HCEC 1CT (cell line): ENCODE measurements at regions not wholly inside any gene's neighbourhood (a gene's known extent, or its start where the extent isn't known, plus 50 kb on each side); places are given as distances from the start of the nearest gene placed in this dataset.
"Not testable (repeated sequence)": the region's sequence is repeated elsewhere in the genome, so short reads cannot be mapped to it uniquely, and the experiment has no call there.

Experiments
- DNase-seq: peaks from one replicate; pipeline ENCODE4 v3.0.0-alpha.2; 2017

DNA sequence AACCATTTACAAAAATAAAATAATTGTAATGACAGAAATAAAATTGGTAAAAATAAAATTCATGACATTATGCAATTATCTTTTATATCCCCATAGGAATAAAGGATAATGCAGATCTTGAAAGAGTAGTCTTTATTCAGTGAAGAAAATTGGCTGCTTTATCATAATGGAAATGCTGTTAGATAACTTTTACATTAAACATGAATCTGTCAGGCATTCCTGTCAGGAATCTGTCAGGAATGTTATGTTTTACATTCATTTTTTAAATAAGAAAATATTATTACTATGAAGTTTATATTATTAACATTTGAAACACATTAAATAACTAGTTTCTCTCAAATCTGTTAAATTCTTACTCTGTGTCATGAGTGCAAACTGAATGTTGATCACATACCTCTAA is 1024.7 kb upstream of the TMEFF2 start:
- no peak for DNase-seq

DNA sequence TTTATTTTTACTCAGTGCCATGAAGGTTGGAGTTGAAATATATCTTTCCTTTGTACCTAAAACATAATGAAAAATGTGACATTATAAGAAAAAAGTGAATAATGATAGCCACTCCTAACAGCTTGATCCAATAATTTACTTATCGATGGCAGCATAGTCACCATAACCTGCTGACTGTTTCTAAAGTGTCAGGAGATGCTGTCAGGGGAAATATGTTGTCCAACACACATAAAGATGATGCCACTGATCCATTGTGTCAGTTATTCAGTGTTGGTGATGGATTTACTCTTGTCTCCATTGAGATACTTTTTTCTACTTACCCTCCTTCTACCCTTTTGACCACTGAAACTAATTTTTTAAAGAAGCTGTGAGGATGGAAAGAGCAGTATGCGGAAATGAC is 1006.9 kb upstream of the TMEFF2 start:
- no peak for DNase-seq

DNA sequence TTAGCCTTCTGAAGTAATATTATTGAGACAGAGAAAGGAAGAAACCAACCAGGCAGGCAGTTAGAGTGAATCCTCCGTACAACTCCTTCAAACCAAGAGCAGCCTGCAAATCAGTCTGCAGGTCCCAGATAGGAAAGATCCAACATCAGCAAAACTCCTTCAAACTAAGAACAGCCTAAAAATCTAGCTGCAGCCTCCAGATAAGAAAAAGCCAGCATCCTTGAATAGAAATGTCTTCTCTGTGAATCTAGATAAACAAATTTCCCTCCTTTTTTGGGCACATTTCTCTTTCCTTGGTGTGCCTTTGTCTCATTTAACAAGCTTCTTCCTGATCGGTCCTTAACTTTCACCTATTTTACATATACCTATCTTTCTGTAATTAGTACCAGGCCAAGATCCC is 1004.6 kb upstream of the TMEFF2 start:
- DNase-seq: no peak

DNA sequence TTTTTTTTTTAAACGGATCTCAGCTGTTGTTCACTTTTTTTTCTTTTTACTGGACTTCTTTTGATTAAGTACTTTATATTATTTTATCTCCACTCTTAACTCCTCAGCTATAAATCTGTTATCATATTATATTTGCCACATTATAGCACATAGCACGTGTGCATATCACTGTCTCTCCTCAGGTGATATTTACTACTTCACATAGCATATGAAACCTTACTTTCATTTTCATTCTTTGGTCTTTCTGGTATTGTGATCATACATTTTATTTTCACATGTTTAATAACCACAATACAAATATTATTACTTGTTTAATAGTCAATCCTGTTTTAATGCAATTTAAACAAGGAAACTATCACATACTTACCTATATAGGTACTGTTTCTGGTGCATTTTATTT is 993.1 kb upstream of the TMEFF2 start:
- no peak for DNase-seq

DNA sequence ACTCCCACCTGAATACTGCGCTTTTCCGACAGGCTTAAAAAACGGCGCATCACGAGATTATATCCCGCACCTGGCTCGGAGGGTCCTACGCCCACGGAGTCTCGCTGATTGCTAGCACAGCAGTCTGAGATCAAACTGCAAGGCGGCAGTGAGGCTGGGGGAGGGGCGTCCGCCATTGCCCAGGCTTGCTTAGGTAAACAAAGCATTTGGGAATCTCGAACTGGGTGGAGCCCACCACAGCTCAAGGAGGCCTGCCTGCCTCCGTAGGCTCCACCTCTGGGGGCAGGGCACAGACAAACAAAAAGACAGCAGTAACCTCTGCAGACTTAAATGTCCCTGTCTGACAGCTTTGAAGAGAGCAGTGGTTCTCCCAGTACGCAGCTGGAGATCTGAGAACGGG is 976.2 kb upstream of the TMEFF2 start:
- DNase-seq: not testable (repeated sequence)

DNA sequence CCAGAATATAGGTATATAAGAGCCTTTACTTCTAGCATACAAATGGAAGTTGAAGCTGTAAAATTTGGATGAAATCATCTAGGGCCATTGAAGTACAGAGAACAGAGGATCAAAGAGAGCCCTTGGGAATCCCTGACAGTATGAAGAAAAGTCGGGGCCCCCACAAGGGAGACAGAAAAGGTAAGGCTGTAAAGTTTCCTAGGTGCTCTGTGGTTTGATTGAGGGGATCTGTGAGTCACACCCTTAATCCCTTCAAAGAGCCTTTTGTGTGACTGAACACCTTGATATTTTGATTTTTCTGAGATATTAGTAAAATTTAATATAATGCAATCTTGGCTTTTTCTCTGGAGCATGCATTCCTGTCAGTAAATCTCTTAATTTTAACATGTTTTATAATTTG is 961.7 kb upstream of the TMEFF2 start:
- no peak for DNase-seq

DNA sequence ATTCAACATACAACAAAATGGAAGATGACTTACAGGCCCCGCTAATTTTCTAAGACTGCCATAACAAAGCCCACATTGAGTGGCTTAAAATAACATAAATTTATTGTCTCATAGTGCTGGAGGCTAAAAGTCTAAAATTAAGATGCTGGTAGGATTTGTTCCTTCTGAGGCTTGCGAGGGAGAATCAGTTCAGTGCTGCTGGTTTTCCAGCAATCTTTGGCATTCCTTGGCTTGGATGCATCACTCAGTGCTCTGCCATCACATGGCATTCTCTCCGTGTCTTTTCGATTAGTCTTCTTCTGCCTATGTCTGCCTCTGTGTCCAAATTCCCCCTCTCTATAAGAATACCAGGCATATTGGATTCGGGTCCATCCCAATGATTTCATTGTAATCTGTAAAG is 959.3 kb upstream of the TMEFF2 start:
- no peak for DNase-seq

DNA sequence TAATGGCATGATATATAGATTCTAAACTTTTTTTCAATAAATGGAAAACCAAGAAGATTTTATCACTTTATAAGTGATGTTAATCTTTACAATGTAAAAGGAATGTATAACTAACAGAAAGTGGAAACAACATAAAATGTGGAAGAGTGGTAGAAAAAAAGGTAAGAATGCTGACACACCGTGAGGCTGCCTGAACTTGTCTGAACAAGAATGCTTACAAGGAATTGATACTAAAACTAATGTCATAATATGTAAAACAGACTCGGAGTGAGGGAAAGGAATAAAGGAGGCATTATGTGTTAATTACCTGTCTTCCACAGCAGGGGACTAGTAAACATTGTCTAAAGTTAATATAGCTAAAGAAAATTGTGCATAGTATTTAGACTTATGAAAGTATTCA is 958.8 kb upstream of the TMEFF2 start:
- DNase-seq: no peak

DNA sequence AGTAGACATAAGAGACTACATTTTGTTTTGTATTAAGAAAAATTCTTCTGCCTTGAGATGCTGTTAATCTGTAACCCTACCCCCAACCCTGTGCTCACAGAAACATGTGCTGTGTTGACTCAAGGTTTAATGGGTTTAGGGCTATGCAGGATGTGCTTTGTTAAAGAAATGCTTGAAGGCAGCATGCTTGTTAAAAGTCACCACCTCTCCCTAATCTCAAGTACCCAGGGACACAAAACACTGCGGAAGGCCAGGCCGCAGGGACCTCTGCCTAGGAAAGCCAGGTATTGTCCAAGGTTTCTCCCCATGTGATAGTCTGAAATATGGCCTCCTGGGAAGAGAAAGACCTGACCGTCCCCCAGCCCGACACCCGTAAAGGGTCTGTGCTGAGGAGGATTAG is 947.7 kb upstream of the TMEFF2 start:
- not testable (repeated sequence) for DNase-seq

DNA sequence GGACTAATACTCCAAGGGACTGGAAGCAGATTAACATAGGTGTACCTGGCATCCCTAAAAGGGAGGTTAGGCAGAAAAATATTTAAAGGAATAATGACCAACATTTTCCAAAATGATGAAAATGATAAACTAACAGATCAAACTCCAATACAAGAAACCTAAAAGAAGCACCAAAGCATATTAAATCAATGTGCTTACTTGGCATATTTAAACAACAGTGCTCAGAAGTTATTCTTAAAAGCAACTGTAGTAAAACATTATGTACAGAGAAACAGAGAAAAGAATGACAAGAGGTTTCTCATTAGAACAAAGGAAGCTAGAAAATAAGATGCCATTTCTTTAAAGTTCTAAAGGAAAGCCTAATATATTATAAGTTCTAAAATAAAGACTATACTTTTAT is 947.3 kb upstream of the TMEFF2 start:
- DNase-seq: no peak

DNA sequence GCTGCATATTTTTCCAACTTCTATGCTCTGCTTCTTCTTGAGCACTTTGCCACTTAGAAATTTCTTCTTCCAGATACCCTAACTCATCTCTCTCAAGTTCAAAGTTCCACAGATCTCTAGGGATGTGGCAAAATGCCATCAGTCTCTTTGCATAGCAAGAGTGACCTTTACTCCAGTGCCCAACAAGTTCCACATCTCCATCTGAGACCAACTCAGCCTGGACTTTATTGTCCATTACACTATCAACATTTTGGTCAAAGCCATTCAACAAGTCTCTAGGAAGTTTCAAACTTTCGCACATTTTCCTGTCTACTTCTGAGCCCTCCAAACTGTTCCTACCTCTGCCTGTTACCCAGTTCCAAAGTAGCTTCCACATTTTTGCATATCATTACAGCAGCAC is 946.2 kb upstream of the TMEFF2 start:
- DNase-seq: not testable (repeated sequence)

DNA sequence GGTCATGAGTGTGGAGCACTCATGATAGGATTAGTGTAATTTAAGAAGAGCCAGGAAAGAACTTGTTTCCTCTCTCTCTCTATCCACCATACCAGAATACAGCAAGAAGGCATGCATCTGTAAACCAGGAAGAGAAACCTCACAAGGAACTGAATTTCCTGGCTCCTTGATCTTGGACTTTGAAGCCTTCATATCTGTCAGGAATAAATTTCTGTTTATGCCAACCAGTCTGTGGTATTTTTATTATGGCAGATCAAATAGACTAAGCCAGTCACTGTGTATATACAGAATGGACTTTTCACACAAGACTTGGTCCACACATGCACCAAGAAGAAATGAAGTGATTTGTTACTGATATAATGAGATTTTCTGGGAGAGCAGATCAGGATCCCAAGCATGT is 930.1 kb upstream of the TMEFF2 start:
- DNase-seq: no peak

DNA sequence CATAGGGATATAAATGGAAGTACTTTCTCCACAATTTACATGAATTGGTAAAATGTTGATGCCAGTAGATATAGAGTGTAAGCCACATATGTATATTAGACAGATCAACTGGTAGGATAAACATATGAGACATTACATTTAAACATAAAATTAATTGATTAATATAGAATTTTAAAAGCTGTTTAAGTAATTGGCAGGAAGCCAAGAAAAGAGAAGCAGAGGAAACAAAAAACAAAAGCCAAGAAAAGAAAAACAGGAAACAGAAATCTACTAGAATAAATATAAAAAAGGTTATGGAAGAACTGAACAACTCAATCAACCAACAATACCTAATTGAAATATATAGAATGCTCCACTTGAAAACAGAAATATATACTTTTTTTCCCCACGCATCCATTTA is 920.1 kb upstream of the TMEFF2 start:
- DNase-seq: no peak

DNA sequence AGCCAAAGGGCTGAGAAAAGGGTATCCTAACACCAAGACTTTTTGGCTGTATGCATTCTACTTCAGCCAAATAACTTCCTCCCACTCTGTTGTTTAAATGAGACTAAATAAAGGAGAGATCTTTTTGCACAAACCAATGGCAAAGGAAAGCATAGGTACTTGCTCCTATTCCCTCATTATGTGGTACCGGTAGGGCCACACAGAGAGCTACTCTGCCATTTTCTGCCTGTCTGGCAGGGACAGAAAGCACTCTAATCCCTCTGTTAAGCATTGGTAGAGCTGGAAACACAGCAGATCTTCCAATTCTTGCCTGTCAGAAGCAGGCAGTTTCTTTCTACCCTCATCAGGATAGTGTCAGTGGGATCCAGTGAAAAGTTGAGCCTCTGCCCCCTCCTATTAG is 918.3 kb upstream of the TMEFF2 start:
- DNase-seq: no peak

DNA sequence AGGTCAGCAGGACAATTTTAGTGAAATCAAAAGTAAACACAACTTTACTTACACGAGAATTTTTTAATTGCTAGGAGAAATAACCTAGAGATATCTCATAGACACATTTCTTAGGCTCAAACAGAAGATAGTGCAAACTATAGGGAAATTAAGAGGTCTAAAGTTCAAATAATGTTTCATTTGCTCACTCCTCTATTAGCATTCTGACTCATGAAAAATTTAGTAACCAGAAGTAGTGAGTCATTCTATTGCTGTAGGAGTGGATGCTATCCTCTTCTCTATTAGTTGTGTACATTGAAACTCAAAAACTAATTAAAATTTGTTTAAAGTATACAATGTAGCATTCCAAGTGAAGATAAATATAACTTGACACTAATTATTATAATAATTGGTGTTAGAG is 908.3 kb upstream of the TMEFF2 start:
- peak; percentile 67 for DNase-seq

DNA sequence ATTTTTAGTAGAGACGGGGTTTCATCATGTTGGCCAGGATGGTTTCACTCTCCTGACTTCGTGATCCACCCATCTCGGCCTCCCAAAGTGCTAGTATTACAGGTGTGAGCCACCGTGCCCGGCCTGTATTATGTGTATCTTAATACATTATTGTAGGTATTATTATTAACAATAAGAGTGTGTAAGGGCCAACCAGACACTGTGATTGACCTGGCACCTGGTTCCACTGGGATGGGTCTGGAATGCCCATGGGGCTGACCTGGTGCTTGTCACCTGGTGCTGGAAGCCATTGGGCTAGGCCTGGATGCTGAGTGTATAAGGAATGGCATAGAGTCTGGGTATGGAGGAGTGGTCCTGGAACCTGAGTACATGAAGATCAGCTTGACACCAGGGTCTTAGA is 906.9 kb upstream of the TMEFF2 start:
- no peak for DNase-seq

DNA sequence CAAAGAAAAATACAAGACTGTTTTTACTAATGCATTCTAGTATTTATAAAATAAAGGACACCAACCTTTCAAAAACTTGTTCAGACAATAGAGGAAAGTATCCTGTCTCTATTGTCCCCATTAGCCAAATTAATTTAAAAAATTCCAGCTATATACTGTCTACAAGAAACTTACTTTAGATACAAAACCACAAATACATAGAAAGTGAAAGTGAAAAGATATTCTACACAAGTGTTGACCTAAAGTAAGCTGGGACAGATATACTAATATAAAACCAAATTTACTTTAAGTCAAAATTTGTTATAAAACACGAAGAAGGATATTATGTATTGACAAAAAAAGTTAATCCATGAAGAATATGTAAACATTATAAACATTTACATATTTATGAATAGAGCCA is 893.3 kb upstream of the TMEFF2 start:
- no peak for DNase-seq

DNA sequence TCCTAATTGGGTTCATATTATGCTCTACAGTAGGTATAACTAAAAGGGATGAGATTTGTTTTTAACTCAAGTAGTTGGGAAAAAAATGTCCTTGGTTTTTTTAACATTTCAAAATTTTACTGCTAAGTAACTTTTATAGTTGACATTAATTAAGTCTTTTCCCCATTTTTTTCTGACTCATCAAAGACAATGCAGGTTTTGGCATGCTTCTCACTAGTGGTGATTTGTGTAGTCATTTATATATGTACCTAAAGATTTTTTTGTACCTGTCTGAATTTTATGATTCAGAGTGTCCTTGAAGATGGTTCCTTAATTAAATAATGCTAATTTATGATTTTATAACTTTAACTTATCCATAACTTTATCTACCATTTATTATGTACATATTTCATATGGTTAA is 882.3 kb upstream of the TMEFF2 start:
- no peak for DNase-seq

DNA sequence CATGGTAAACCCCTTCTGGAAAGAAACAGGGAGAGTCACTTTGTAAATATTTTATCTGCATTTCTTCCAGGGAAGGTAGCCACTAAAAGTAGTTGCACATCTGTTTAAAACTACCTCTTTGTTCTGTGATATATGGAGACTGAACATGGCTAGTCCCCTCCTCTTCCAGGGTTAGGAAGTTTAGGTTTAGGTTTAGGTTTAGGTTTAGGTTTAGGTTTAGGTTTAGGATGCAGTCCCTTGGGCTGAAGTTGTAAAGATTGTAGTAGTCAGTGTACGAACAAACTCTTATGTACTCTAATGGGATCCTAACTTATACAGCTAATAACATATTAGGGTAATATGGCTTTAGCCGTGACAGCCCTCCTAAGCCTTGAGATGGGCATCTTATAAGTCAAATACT is 880.2 kb upstream of the TMEFF2 start:
- DNase-seq: no peak

DNA sequence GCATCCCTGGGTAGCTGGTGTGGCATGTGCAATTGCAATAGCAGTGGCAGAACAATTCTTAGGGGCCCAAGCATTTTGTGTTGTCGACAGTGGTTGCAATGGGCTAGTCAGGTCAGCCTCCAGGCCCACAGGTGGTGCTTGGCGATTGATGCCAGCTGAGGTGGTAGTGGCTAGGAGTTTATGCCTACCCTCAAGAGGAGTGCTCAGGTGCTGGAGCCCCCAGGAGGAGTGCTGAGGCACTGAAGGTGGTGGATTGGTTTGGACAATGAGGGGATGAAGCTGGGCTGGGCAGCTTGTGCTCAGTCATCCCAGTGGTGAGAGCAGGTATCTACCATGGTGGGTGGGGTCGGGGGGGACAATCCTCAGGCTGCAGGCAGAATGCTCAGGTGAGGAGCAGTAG is 877.9 kb upstream of the TMEFF2 start:
- no peak for DNase-seq

DNA sequence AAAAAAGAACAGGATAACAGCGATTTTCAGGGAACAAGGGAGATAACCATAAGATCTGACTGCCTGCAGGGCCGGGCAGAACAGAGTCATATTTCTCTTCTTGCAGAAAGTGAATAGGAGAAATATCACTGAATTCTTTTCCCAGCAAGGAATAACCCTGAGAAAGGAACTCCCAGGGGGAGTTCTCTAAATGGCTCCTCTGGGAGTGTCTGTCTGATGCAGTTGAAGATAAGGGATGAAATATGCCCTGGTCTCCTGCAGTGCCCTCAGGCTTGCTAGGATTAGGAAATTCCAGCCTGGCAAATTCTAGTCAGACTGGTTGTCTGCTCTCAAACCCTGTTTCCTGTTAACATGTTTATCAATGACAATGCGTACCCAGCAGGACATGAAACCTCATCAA is 830.8 kb upstream of the TMEFF2 start:
- not testable (repeated sequence) for DNase-seq

DNA sequence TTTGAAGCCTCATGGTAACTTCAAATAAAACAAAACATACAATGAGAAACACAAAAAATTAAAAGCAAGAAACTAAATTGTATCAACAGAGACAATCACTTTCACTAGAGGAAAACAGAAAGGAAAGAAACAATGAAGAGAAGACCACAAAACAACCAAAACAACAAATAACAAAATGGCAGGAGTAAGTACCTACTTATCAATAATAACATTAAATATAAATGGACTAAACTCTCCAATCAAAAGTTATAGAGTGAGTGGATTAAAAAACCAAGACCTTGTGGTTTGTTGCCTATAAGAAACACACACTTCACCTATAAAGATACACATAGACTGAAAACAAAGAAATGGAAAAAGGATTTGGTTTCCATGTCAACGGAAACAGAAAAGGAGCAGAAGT is 830.1 kb upstream of the TMEFF2 start:
- DNase-seq: no peak

DNA sequence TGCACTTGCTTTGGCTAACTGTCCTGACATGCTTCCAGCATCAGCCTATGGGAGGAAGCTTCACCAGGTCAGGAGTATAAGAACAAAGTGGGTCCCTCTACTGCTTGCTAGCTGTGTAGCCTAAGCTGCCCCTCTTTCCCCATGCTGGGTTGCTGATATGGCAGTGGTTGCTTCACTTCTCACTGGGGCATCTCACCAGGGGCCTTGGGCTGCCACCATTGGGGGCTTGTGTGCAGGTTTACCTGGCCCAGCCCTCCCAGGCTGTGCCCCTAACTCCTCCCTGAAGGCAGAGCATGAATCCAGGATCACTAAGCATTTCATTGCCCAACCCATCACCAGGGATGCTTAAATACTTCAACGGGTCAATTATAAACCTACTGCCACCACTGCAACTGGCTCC is 817.1 kb upstream of the TMEFF2 start:
- no peak for DNase-seq

DNA sequence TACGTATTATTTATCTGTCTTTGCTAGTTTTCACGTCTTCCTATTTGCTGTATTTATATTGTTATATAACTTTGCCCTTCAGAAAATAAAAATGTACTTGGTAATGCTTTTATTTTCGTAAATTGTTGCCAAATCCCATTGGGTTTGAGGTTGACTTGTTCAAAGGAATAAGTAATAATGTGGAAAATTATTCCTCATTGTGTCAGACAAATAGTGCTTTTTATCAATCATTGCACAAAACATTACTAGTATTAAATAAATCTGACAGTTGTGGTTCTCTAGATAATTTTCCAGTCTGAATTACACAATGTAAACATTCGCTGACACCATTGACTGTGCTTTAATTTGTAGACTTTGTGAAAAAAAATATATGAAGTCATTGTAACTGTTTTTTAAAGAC is 798.3 kb upstream of the TMEFF2 start:
- DNase-seq: no peak

DNA sequence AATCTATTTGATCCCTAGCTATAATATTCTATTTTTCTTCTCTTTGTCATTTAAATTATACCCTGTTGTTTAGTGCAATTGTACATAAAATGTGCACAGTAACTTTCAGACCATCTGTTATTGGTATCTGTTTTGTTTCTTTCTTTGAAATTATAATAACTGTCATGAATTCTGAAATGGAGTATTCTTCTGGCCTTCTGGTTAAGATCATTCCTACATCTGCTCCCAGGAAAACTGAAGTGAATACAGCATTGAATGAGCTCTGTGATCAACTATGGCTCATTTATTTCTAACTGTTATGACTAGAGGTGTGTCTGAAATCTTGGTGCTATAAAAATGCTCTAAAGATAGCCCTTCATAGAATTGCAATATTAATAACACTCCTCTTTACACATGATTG is 788.4 kb upstream of the TMEFF2 start:
- DNase-seq: no peak

DNA sequence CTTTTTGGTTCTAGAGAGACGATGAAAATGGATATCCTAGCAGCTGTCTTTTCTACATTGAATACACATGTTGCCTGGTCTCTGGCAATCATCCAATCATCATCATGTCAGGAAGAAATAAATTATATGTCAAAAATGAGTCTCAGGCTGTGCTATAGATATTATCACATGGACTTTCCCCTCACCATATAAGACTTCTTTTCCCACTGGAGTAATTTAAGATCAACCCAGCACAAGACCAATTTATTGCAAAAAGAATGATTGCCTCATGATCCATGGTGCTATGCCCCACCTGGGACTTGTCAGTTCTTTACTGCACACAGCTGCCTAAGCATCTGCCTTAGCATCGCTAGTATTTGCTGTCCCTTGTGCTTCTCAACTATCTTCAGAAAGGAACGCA is 783.7 kb upstream of the TMEFF2 start:
- DNase-seq: no peak
